GM12878 (cell line): ENCODE measurements at regions not wholly inside any gene's neighbourhood (a gene's known extent, or its start where the extent isn't known, plus 50 kb on each side); places are given as distances from the start of the nearest gene placed in this dataset.

Experiments
- ATAC-seq: fragments of 200-7000 bp; cut with Tn5 transposase; 3 replicates; pipeline ENCODE4 v1.9.1; 2020; ENCODE audit warnings: mild to moderate bottlenecking, moderate library complexity
- BruUV-seq: library from RNA; stranded (reverse); fragments of 400-500 nt; replicated peaks from 2 replicates; lab custom pipeline; 2021; lab: Mats Ljungman, UMichigan
- CTCF ChIA-PET: fragments of 300-600 bp; sonication (Branson Sonifier 250); formaldehyde crosslinking; extraction: SDS; loops from one replicate; lab custom pipeline; 2021; ENCODE audit warnings: inconsistent platforms; lab: Yijun Ruan, JAX
- POLR2A ChIA-PET: fragments of 350-600 bp; formaldehyde crosslinking; extraction: SDS; loops from one replicate; lab custom pipeline; 2021; ENCODE audit warnings: inconsistent platforms; lab: Charles Lee
- RAD21 ChIA-PET: fragments of 300-600 bp; sonication (Branson Sonifier 250); formaldehyde crosslinking; loops from one replicate; lab custom pipeline; 2023; ENCODE audit warnings: antibody characterized with exemption; ENCODE audit not compliant: unreplicated experiment; lab: Charles Lee
- SMC1A ChIA-PET: fragments of 300-600 bp; sonication (Branson Sonifier 250); formaldehyde crosslinking; loops from one replicate; lab custom pipeline; 2023; ENCODE audit not compliant: unreplicated experiment, uncharacterized antibody; lab: Charles Lee
- DNase-seq: peaks from one replicate; pipeline ENCODE4 v3.0.0-alpha.2; 2011; ENCODE audit warnings: low read depth, low spot score
- FAIRE-seq: peaks from 3 replicates; lab custom pipeline; 2011; peaks lifted over from hg19 to GRCh38; lab: Jason Lieb, UNC
- H2AFZ ChIP-seq: 2 replicates; pipeline ENCODE4 v1.6.0; 2011; ENCODE audit warnings: low read depth, low read length, control low read depth; ENCODE audit not compliant: control insufficient read depth
- H3K27ac ChIP-seq: 2 replicates; pipeline ENCODE4 v1.5.1; 2011; ENCODE audit warnings: control low read depth; ENCODE audit not compliant: control insufficient read depth, insufficient read depth
- H3K27me3 ChIP-seq, 2 experiments: replicated peaks in 1 of 2; 2 replicates each; pipeline versions ENCODE4 v1.6.0 to v1.6.1; 2011; ENCODE audit warnings: low read length in 1 of 2; ENCODE audit not compliant: control insufficient read depth in 2 of 2, insufficient read depth in 2 of 2
- H3K36me3 ChIP-seq, 2 experiments: 2 replicates each; pipeline ENCODE4 v1.5.1; 2011; ENCODE audit warnings: low read length in 1 of 2; ENCODE audit not compliant: control insufficient read depth in 2 of 2, insufficient read depth in 2 of 2
- H3K4me1 ChIP-seq: 2 replicates; pipeline ENCODE4 v1.6.1; 2011; ENCODE audit warnings: mild to moderate bottlenecking, low read length, moderate library complexity, mixed read lengths; ENCODE audit not compliant: control insufficient read depth, insufficient read depth
- H3K4me2 ChIP-seq: 2 replicates; pipeline ENCODE4 v1.6.0; 2011; ENCODE audit warnings: control low read depth; ENCODE audit not compliant: control insufficient read depth, insufficient read depth
- H3K4me3 ChIP-seq: fragments of 200-600 bp; sonication (generic); 2 replicates; pipeline ENCODE4 v1.5.1; 2016
- H3K79me2 ChIP-seq: 2 replicates; pipeline ENCODE4 v1.6.0; 2011; ENCODE audit warnings: low read length; ENCODE audit not compliant: control insufficient read depth, insufficient read depth
- H3K9ac ChIP-seq: 2 replicates; pipeline ENCODE4 v1.8.0; 2011; ENCODE audit warnings: low read length, control low read depth, mixed read lengths; ENCODE audit not compliant: control insufficient read depth, insufficient read depth
- H3K9me3 ChIP-seq: replicated peaks from 3 replicates; pipeline ENCODE4 v1.5.1; 2011; ENCODE audit warnings: mild to moderate bottlenecking, low read length; ENCODE audit not compliant: control insufficient read depth, insufficient read depth
- H4K20me1 ChIP-seq: 2 replicates; pipeline ENCODE4 v1.6.0; 2011; ENCODE audit not compliant: control insufficient read depth, insufficient read depth
- BMI1 ChIP-seq: fragments of 450-650 bp; IDR thresholded peaks from 2 replicates; pipeline ENCODE4 v1.6.1; 2016; ENCODE audit warnings: mild to moderate bottlenecking, moderate library complexity, borderline replicate concordance
- CHD4 ChIP-seq: fragments of 200-600 bp; sonication (generic); IDR thresholded peaks from 2 replicates; pipeline ENCODE4 v1.6.1; 2016; ENCODE audit warnings: mild to moderate bottlenecking
- E2F4 ChIP-seq: IDR thresholded peaks from 2 replicates; pipeline ENCODE4 v1.6.1; 2012; ENCODE audit warnings: low read depth, low read length, improper control_type of control experiment
- IKZF1 ChIP-seq: fragments of 450-650 bp; conservative IDR thresholded peaks from 2 replicates; pipeline ENCODE4 v1.6.1; 2017; ENCODE audit warnings: antibody characterized with exemption, mild to moderate bottlenecking
- JUNB ChIP-seq: IDR thresholded peaks from 2 replicates; pipeline ENCODE4 v1.6.1; 2016; ENCODE audit warnings: antibody characterized with exemption, mild to moderate bottlenecking
- LARP7 ChIP-seq: fragments of 450-650 bp; IDR thresholded peaks from 2 replicates; pipeline ENCODE4 v1.6.1; 2017; ENCODE audit warnings: mild to moderate bottlenecking
- MEF2B ChIP-seq: fragments of 450-650 bp; IDR thresholded peaks from 2 replicates; pipeline ENCODE4 v1.6.1; 2018; ENCODE audit warnings: mild to moderate bottlenecking, moderate library complexity; ENCODE audit not compliant: partially characterized antibody, poor library complexity, severe bottlenecking
- POLR2A ChIP-seq: IDR thresholded peaks from 2 replicates; pipeline ENCODE4 v1.6.1; 2011; ENCODE audit warnings: low read depth, mild to moderate bottlenecking, low read length
- RAD21 ChIP-seq: IDR thresholded peaks from 2 replicates; pipeline ENCODE4 v1.6.1; 2011; ENCODE audit warnings: mild to moderate bottlenecking, low read depth, low read length, moderate library complexity; ENCODE audit not compliant: insufficient read depth
- SPI1 ChIP-seq: IDR thresholded peaks from 2 replicates; pipeline ENCODE4 v1.6.1; 2011; ENCODE audit warnings: low read depth, mild to moderate bottlenecking, low read length, moderate library complexity, borderline replicate concordance; ENCODE audit not compliant: insufficient read depth
- SREBF1 ChIP-seq: IDR thresholded peaks from 2 replicates; pipeline ENCODE4 v1.6.1; 2012; ENCODE audit warnings: mild to moderate bottlenecking, low read length
- YBX1 ChIP-seq: fragments of 450-650 bp; IDR thresholded peaks from 2 replicates; pipeline ENCODE4 v1.6.1; 2016; ENCODE audit warnings: antibody characterized with exemption
- ZNF384 ChIP-seq: IDR thresholded peaks from 2 replicates; pipeline ENCODE4 v1.6.1; 2012; ENCODE audit warnings: low read depth, mild to moderate bottlenecking, low read length, improper control_type of control experiment, borderline replicate concordance
- WGBS: methylation state at CpG from one replicate; pipeline ENCODE4 v1.1.6; 2016; ENCODE audit warnings: low lambda C conversion rate; ENCODE audit not compliant: insufficient replicate concordance, insufficient coverage; ENCODE audit errors: missing lambda C conversion rate; 5-methylcytosine and 5-hydroxymethylcytosine counted together
- in situ Hi-C: fragments of 300-500 bp; cut with MboI; formaldehyde crosslinking; loops from 9 replicates; pipeline ENCODE4 v1.14.3; 2018; ENCODE audit warnings: mixed read lengths
- intact Hi-C: fragments of 100-400 bp; cut with micrococcal nuclease; formaldehyde crosslinking; loops from one replicate; pipeline ENCODE4 v1.14.2; 2022; ENCODE audit not compliant: unreplicated experiment
- TF ChIP-seq, protein P1 (sequence below): fragments of 150-350 bp; IDR thresholded peaks from 2 replicates; pipeline ENCODE4 v1.6.1; 2016; ENCODE audit warnings: low read depth, low read length
- TF ChIP-seq, protein P2 (sequence below): fragments of 450-650 bp; IDR thresholded peaks from 2 replicates; pipeline ENCODE4 v1.6.1; 2017; ENCODE audit warnings: mild to moderate bottlenecking, moderate library complexity

GRCh38 chr2:8537562-8538155, 144.2 kb upstream of the ID2 start:
- POLR2A ChIA-PET, result interaction anchor here (1.5 to 5.5 kb wide), 4 partner anchors 10 to 34 kb away, joined by 5 to 42 read pairs (median 6); no protein-coding TSS in a partner anchor
- H4K20me1 ChIP-seq, result no peaks in the 10 kb centered on the region
- no peaks in the 10 kb centered on the region for H3K27me3 ChIP-seq
- peaks cover 37% of the 10 kb centered on the region for H3K4me1 ChIP-seq
- SMC1A ChIA-PET, result interaction anchor here (0.9 to 10.9 kb wide), 9 partner anchors 16 to 225 kb away, joined by 3 to 284 read pairs (median 4); no protein-coding TSS in a partner anchor
- H3K79me2 ChIP-seq, result no peaks in the 10 kb centered on the region
- H3K4me3 ChIP-seq, result no peak overlapping the region
- CTCF ChIA-PET, result interaction anchor here (0.6 to 2.6 kb wide), 9 partner anchors 9 to 155 kb away, joined by 3 to 10 read pairs (median 5); partner anchors contain the start of gene ID2
- WGBS, result 25% methylated on average over 4 of the region's 4 CpGs
- BruUV-seq, result no TSS peak
- ATAC-seq (no peak), FAIRE-seq (no peak), DNase-seq (no peak)
- no peaks in the 10 kb centered on the region for H3K36me3 ChIP-seq
- H3K9me3 ChIP-seq, result no peaks in the 10 kb centered on the region; the same call in 2 of the 3 replicates
- no peak overlapping the region for H3K4me2 ChIP-seq
- RAD21 ChIA-PET, result interaction anchor here (0.8 to 10.3 kb wide), 12 partner anchors 15 to 226 kb away, joined by 3 to 322 read pairs (median 4); partner anchors contain the start of gene ID2
- in situ Hi-C loops, result no loop called here
- H3K27ac ChIP-seq, result no peak overlapping the region
- intact Hi-C loops, result no loop called here
- H2AFZ ChIP-seq, result no peak overlapping the region
- no peak overlapping the region for H3K9ac ChIP-seq
- TF ChIP-seq E2F4 (no peak), BMI1 (no peak), JUNB (no peak), IKZF1 (no peak), POLR2A (no peak), YBX1 (no peak), ZNF384 (no peak), CHD4 (no peak), MEF2B (no peak), RAD21 (no peak), LARP7 (no peak), SPI1 (no peak), SREBF1 (no peak)
- TF ChIP-seq, protein P1, sequence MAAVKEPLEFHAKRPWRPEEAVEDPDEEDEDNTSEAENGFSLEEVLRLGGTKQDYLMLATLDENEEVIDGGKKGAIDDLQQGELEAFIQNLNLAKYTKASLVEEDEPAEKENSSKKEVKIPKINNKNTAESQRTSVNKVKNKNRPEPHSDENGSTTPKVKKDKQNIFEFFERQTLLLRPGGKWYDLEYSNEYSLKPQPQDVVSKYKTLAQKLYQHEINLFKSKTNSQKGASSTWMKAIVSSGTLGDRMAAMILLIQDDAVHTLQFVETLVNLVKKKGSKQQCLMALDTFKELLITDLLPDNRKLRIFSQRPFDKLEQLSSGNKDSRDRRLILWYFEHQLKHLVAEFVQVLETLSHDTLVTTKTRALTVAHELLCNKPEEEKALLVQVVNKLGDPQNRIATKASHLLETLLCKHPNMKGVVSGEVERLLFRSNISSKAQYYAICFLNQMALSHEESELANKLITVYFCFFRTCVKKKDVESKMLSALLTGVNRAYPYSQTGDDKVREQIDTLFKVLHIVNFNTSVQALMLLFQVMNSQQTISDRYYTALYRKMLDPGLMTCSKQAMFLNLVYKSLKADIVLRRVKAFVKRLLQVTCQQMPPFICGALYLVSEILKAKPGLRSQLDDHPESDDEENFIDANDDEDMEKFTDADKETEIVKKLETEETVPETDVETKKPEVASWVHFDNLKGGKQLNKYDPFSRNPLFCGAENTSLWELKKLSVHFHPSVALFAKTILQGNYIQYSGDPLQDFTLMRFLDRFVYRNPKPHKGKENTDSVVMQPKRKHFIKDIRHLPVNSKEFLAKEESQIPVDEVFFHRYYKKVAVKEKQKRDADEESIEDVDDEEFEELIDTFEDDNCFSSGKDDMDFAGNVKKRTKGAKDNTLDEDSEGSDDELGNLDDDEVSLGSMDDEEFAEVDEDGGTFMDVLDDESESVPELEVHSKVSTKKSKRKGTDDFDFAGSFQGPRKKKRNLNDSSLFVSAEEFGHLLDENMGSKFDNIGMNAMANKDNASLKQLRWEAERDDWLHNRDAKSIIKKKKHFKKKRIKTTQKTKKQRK, result no peak
- TF ChIP-seq, protein P2, sequence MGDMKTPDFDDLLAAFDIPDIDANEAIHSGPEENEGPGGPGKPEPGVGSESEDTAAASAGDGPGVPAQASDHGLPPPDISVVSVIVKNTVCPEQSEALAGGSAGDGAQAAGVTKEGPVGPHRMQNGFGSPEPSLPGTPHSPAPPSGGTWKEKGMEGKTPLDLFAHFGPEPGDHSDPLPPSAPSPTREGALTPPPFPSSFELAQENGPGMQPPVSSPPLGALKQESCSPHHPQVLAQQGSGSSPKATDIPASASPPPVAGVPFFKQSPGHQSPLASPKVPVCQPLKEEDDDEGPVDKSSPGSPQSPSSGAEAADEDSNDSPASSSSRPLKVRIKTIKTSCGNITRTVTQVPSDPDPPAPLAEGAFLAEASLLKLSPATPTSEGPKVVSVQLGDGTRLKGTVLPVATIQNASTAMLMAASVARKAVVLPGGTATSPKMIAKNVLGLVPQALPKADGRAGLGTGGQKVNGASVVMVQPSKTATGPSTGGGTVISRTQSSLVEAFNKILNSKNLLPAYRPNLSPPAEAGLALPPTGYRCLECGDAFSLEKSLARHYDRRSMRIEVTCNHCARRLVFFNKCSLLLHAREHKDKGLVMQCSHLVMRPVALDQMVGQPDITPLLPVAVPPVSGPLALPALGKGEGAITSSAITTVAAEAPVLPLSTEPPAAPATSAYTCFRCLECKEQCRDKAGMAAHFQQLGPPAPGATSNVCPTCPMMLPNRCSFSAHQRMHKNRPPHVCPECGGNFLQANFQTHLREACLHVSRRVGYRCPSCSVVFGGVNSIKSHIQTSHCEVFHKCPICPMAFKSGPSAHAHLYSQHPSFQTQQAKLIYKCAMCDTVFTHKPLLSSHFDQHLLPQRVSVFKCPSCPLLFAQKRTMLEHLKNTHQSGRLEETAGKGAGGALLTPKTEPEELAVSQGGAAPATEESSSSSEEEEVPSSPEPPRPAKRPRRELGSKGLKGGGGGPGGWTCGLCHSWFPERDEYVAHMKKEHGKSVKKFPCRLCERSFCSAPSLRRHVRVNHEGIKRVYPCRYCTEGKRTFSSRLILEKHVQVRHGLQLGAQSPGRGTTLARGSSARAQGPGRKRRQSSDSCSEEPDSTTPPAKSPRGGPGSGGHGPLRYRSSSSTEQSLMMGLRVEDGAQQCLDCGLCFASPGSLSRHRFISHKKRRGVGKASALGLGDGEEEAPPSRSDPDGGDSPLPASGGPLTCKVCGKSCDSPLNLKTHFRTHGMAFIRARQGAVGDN, result no peak
